Mesodermal cell (in vitro differentiated cells): ENCODE measurements at regions not wholly inside any gene's neighbourhood (a gene's known extent, or its start where the extent isn't known, plus 50 kb on each side); places are given as distances from the start of the nearest gene placed in this dataset.

ENCODE experiments used
- H3K27ac ChIP-seq: 2 replicates; pipeline ENCODE4 v1.7.0; 2013; ENCODE audit warnings: mild to moderate bottlenecking, low read depth, low read length, moderate library complexity; ENCODE audit not compliant: severe bottlenecking
- H3K36me3 ChIP-seq: 2 replicates; pipeline ENCODE4 v1.7.1; 2013; ENCODE audit warnings: mild to moderate bottlenecking, low read length, moderate library complexity; ENCODE audit not compliant: control insufficient read depth, insufficient read depth
- H3K4me1 ChIP-seq: one replicate; pipeline ENCODE4 v1.7.1; 2013; ENCODE audit warnings: mild to moderate bottlenecking, low read length; ENCODE audit not compliant: insufficient read depth, control insufficient read depth, poor library complexity, severe bottlenecking
- H3K4me3 ChIP-seq: 2 replicates; pipeline ENCODE4 v1.7.0; 2013; ENCODE audit warnings: low read length, control low read depth, mild to moderate bottlenecking; ENCODE audit not compliant: insufficient read depth, poor library complexity, severe bottlenecking; ENCODE audit errors: extremely low read depth
- H3K9me3 ChIP-seq: 2 replicates; pipeline ENCODE4 v1.7.1; 2013; ENCODE audit warnings: mild to moderate bottlenecking, low read length, moderate library complexity; ENCODE audit not compliant: control insufficient read depth
- WGBS, 2 experiments: methylation state at CpG; one replicate each; pipeline ENCODE4 v1.1.5; 2013; ENCODE audit warnings: missing lambda C conversion rate in 2 of 2; ENCODE audit not compliant: insufficient coverage in 2 of 2; 5-methylcytosine and 5-hydroxymethylcytosine counted together

DNA sequence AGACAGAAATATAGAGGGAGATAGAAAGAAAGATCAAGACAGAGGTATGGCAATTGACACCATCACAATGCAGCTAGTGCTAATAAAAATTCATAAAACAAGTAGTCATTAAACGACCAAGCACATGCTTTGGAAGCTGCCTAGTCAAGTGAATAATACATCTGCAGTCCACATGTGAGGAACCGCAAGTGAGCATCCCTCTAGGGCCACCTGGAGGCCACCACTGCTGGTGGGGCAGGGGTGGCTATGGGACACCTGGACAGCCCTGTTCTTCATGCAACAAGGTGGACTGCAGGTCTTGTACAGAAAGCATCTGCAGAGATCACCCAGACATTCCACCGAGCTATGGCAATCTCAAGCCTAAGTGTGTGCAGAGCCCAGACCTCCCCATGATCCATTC, 451.1 kb upstream of the PFKP start:
- peaks cover 8% of the 10 kb centered on the region for H3K4me1 ChIP-seq
- 91 to 95% methylated on average over 3 of the region's 3 CpGs for WGBS, 2 experiments
- no peak overlapping the region for H3K27ac ChIP-seq
- H3K36me3 ChIP-seq: no peaks in the 10 kb centered on the region
- H3K9me3 ChIP-seq: no peaks in the 10 kb centered on the region
- no peak overlapping the region for H3K4me3 ChIP-seq

- Histone ChIP-seq H3K4me3 (no peak overlapping the region), H3K36me3 (no peaks in the 10 kb centered on the region), H3K4me1 (peaks cover 3% of the 10 kb centered on the region), H3K27ac (no peak overlapping the region), H3K9me3 (no peaks in the 10 kb centered on the region)
- WGBS, 2 experiments: 20 to 74% methylated on average over 1 to 3 of the region's 4 CpGs
These were observed 455.7 kb upstream of the PFKP start for GRCh38 chr10:2611603-2612002.

- no peak overlapping the region for H3K4me3 ChIP-seq
- 70 to 82% methylated on average over 4 to 5 of the region's 5 CpGs for whole genome bisulfite sequencing, 2 experiments
- H3K9me3 ChIP-seq: no peaks in the 10 kb centered on the region
- H3K27ac ChIP-seq: no peak overlapping the region
- H3K36me3 ChIP-seq: no peaks in the 10 kb centered on the region
- peaks cover 3% of the 10 kb centered on the region for H3K4me1 ChIP-seq
These were observed 456.4 kb upstream of the PFKP start for GRCh38 chr10:2610946-2611345.

- Histone ChIP-seq H3K4me1 (no peaks in the 10 kb centered on the region), H3K9me3 (no peaks in the 10 kb centered on the region), H3K4me3 (no peak overlapping the region), H3K27ac (no peak overlapping the region), H3K36me3 (no peaks in the 10 kb centered on the region)
- WGBS, 2 experiments: no CpG with 5 or more reads among the region's 3 CpGs
These were observed 462.5 kb upstream of the PFKP start for GRCh38 chr10:2604891-2605290.

DNA sequence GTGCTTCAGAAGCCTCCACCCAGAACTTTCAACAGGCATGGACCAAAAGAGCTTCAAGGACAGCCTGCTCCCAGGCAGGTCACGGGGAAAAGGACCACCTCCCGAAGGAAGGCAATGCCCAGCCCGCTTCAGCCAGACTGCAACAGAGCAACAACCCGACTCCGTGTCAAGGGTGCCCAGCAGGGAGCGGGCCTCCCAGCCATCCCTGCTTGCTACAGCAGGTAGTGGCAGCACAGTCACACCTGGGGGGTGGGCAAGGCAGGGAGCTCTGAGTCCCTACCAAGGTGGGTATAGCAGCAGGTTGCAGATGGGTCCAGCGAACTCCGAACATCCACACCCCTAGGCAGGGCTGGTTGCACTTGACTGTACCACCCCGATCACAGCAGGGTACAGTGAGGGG, 467.8 kb upstream of the PFKP start:
- no peaks in the 10 kb centered on the region for H3K9me3 ChIP-seq
- no peaks in the 10 kb centered on the region for H3K36me3 ChIP-seq
- no peaks in the 10 kb centered on the region for H3K4me1 ChIP-seq
- no peak overlapping the region for H3K27ac ChIP-seq
- WGBS, 2 experiments: 76 to 86% methylated on average over 5 to 7 of the region's 9 CpGs
- H3K4me3 ChIP-seq: no peak overlapping the region

DNA sequence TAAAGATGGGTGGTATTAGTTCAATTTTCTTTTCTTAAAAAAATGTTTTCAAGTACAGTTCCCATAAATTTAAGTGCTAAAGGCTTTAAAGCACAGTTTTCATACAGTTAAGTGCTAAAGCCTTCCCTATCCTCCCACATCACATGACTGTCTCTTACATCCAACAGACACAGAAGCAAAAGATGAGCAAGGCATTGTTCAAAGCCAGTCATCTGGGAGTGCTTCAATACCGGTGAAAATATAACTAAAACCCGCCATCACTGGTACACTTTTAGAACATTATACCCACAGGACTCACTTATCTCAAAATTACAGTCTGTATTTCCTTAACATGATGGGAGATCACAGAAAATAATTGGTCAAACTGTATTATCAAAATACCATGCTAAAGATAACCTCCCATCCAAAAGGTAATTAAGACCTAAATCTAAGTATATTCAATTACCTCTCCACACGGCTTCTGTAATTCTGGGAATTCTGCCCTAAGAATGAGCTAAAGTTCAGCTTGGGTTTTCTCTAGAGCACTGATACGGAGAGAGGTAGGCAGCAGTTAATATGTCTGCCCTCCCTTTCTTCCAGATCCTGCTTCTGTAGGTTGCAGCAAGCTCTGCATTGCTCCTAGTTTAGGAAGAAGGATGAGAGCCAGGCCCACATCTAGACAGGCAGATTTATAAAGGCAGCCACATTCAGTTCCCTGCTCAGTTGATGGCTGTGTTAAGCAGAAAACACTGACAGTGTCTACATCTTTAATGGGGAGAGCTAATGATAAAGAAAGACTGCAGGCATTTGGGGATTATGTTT, 474.8 kb upstream of the PFKP start:
- Histone ChIP-seq H3K9me3 (no peaks in the 10 kb centered on the region), H3K4me1 (no peaks in the 10 kb centered on the region), H3K4me3 (no peak overlapping the region), H3K27ac (no peak overlapping the region), H3K36me3 (no peaks in the 10 kb centered on the region)
- WGBS, 2 experiments: 90 to 93% methylated on average over 1 to 3 of the region's 4 CpGs

GRCh38 chr10:2589196-2589595, 478.2 kb upstream of the PFKP start:
- H3K4me3 ChIP-seq: no peak overlapping the region
- H3K9me3 ChIP-seq: no peaks in the 10 kb centered on the region
- 90% methylated on average over 2 to 3 of the region's 5 CpGs for WGBS, 2 experiments
- H3K36me3 ChIP-seq: no peaks in the 10 kb centered on the region
- H3K27ac ChIP-seq: no peak overlapping the region
- H3K4me1 ChIP-seq: no peaks in the 10 kb centered on the region

- no peaks in the 10 kb centered on the region for H3K9me3 ChIP-seq
- H3K36me3 ChIP-seq: no peaks in the 10 kb centered on the region
- no peak overlapping the region for H3K4me3 ChIP-seq
- no peak overlapping the region for H3K27ac ChIP-seq
- H3K4me1 ChIP-seq: no peaks in the 10 kb centered on the region
- WGBS, 2 experiments: 100% methylated on average over 1 of the region's 2 CpGs; no CpG with 5 or more reads in 1 of the 2 experiments
These were observed 483.0 kb upstream of the PFKP start for GRCh38 chr10:2584385-2584784.

DNA sequence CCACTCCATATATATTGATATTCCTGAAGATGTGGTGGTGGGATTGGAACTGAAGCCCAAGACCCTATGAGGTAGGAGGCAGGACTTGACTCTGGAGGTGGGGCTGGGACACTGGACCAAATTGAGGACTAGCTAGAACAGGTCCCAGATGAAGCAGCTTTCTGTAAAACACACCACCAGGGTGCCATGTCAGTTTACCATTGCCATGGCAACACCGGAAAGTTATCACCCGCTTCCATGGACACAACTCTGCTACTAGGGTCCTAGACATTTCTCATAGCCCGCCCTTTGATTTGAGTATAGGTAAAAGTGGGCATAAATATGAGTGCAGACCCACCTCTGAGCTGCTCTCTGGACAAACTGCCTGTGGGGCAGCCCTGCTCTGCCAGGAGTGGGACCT, 490.5 kb upstream of the PFKP start:
- WGBS, 2 experiments: 100% methylated on average over 2 of the region's 3 CpGs; no CpG with 5 or more reads in 1 of the 2 experiments
- no peaks in the 10 kb centered on the region for H3K36me3 ChIP-seq
- no peaks in the 10 kb centered on the region for H3K9me3 ChIP-seq
- H3K4me3 ChIP-seq: no peak overlapping the region
- H3K4me1 ChIP-seq: no peaks in the 10 kb centered on the region
- H3K27ac ChIP-seq: no peak overlapping the region

- WGBS, 2 experiments: 10 to 23% methylated on average over 2 of the region's 6 CpGs
- no peaks in the 10 kb centered on the region for H3K4me1 ChIP-seq
- no peak overlapping the region for H3K27ac ChIP-seq
- no peaks in the 10 kb centered on the region for H3K9me3 ChIP-seq
- H3K36me3 ChIP-seq: no peaks in the 10 kb centered on the region
- no peak overlapping the region for H3K4me3 ChIP-seq
These were observed 491.9 kb upstream of the PFKP start for GRCh38 chr10:2575460-2575859.

GRCh38 chr10:2572611-2573010, 494.7 kb upstream of the PFKP start:
- no peaks in the 10 kb centered on the region for H3K9me3 ChIP-seq
- H3K4me1 ChIP-seq: no peaks in the 10 kb centered on the region
- no peak overlapping the region for H3K4me3 ChIP-seq
- H3K36me3 ChIP-seq: no peaks in the 10 kb centered on the region
- no CpG with 5 or more reads among the region's 1 CpG for WGBS, 2 experiments
- H3K27ac ChIP-seq: no peak overlapping the region
